ENCODE measurements at regions not wholly inside any gene's neighbourhood (a gene's known extent, or its start where the extent isn't known, plus 50 kb on each side); places are given as distances from the start of the nearest gene placed in this dataset.

- TF ChIP-seq CTCF (IDR thresholded peaks at IDR 0.05) (no peak), POLR2AphosphoS5 (IDR thresholded peaks at IDR 0.05; ENCODE audit: low read depth, low read length) (no peak), REST (IDR thresholded peaks at IDR 0.05; ENCODE audit: insufficient read depth in 1 of 2, low read depth in 2 of 2, low read length in 1 of 2) (no peak), TCF7L2 (IDR thresholded peaks at IDR 0.05; ENCODE audit: low read depth, low read length) (no peak)
Measured at GRCh38 chr18:43211059-43211458, 66.2 kb downstream of the SYT4 start.
